Eye (tissue), 1 donor: ENCODE measurements at regions not wholly inside any gene's neighbourhood (a gene's known extent, or its start where the extent isn't known, plus 50 kb on each side); places are given as distances from the start of the nearest gene placed in this dataset.

ENCODE experiments used
- DNase-seq: peaks from one replicate; pipeline ENCODE4 v3.0.0-alpha.2; 2015

DNA sequence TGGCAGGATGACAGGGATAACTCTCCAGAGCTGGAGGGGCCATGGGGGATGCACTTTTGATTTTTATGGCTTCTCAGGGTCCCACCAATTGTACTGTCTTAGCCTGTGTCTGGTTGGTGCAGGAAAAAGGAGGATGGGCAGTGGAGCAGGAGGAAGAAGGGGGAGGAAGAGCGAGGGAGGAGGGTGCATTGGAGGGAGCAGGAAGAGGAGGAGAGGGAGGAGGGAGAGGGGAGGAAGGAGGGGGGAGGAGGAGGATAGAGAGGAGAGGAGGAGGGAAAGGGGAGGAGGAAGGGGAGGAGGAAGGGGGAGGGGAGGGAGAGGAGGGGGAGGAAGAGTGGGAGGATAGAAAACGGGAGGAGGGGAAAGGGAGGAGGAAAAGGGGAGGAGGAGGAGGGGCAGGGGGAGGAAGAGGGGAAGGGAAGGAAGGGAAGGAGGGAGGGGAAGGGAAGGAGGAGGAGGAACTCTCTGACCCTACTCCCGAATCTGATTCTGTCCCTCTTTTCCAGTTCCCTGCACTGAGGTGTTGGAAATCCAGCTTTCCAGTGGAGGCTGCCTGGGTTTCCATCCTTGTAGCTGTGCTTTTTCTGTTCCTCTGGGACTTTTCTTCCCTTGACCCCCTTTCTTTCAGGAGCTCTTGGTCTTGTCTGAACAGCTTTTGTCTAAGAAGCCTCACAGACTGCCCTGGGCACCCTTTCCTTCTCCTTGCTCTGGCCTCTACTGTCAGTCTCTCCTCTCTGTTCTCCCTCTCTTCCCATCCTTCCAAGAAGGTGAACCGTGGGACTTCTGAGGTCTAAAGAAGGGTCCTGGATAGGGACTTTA is 149.4 kb downstream of the DHX35 start:
- no peak for DNase-seq

DNA sequence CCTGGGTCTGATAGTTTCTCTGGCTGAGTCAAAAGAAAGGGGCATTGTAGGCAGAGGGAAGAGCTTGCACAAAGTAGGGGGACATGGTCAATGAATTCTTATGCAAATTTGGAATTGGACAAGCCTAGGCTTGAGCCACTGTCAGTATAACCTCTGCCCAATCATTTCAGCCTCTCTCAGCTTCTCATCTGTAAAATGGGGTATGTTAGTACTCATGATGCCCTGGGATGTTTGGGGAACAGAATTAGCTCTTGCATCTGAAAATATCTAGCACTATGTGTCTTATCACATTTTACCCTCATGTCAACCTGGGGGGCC is 148.6 kb downstream of the DHX35 start:
- no peak for DNase-seq

DNA sequence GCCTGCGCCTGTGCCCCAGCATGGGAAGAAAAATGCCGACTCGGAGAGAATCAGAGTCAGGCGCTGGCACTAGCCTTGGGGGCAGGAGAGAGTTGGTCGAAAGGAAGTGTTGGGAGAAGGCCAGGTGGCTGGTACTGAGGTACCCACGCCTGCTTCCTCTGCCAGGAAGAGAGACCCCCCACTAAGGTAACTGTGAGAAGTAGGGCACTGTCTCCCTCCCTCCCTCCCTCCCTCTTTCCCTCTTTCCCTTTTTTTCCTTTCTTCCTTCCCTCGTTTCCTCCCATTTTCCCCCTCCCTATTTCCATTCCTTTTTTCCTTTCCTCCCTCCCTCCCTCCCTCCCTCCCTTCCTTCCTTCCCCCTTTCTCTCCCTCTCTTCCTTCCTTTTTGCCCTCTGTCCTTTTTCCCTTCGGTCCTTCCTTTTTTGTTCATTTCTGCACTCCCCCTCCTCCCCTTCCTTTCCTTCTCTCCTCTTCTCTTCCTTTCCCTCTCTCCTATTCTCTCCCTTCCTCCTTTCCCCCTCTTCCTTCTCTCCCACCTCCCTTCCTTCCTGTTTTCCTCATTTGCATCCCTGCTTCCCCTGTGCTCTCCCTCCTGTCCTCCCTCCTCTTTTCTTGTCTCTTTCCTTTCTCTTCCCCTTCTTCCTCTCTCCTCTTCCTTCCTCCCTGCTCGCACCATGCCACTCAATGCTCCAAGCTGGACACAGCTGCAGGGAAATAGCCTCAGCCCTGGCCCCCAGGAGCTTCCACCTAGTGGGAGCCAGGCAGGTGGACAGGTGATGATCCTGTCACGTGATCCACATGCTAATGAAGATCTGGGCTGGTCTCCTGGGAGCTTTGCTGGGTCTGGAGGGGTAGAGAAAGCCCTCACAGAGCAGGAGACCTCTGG is 148.0 kb downstream of the DHX35 start:
- no peak for DNase-seq

DNA sequence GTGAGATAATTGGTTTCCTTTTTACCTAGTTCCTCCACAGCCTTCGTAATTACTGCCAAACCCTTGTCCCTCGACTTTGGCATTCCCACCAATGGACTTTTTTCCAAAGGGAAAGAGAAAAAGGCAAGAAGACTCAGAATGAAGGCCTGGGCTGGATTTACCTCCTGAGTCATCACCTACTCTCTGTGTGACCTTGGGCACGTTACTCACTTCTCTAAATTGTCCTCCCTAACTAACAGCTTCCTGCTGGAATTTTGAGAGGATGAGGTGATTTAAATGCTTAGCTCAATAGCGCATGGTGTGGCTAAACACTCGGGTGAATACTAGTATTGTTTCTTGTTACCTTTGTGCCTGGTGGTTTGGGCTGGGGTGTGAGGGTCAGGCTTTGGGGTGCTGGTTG is 146.6 kb downstream of the DHX35 start:
- DNase-seq: no peak

DNA sequence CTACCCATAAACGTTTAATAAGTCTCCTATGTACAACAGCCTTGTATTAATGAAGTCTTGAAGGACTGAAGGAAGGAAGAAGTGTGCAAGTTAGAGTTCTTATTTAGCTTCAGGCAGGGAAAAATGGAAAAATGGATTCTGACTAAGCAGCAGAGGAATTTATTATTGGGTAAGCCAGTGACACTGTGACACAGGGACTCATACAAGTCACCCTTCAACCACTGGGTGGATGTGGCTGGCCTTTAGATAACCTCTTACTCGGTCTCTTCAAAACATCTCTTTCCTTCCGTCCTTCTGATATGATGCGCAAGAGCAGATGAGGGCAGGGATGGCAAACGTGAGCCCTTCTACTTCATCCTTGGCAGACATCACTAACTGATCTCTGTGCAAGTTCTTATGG is 145.6 kb downstream of the DHX35 start:
- no peak for DNase-seq

DNA sequence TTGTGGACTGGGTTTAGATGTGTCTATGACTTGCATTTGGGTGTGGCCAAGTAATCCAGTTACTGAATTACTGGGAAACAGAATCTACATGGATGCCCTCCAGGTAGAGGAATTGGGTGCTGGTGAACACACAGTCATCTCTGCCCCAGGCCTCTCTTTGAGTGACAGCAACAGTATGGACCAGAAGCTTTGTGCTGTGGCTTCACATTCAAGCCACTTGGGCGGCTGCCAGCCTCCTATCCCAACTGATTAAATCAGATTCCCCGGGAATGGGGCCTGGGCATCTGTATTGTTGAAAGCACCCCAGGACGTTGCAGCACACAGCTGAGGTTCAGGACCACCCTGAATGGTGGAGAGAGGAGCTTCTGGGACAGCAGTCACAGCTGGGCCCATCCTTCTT is 144.6 kb downstream of the DHX35 start:
- no peak for DNase-seq

DNA sequence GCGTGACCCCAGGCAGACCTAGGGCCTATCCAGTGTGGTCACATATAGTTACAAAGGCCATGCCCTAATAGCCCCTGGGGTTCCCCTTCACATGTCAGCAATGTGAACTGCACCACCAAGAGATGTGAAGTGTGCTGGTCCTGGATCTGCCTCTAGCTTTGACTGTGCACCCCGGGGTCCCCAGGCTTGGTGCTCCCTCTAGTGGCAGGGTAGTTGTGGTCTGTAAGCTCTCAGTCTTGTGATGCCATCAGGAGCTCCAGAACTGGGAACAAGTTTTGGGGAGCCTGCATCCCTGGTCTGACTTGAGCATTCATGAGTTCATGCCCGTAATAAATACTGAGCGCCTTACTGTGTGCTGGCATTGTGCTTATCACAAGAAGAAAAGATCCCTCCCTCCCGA is 143.4 kb downstream of the DHX35 start:
- no peak for DNase-seq

DNA sequence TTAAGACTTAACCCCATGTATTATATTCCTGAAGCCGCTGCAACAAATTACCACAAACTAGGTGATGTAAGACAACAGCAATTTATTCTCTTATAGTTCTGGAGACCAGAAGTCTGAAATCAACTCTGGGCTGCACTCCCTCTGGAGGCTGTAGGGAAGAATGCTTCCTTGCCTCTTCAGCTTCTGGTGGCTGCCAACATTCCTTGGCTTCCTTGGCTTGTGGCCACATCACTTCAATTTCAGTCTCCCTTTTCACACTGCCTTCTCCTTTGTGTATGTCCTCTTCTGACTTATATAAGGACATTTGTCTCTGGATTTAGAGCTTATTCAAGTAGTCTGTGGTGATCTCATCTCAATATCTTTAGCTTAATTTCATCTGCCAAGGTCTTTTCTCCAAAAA is 141.6 kb downstream of the DHX35 start:
- DNase-seq: no peak

DNA sequence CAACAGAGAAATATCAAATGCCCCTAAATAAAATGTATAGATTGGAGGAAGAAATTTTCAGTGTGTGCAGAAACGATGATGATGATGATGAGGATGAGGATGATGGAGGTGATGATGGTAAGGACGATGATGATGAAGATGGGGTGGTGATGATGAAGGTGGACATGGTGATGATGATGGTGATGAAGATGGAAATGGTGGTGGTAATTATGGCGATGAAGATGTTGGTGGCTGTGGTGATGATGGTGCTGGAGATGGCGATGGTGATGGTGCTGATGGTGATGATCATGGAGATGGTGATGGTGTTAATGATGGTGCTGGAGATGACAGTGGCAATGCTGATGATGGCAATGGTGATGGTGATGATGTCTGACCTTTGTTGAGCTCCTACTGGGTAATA is 141.2 kb downstream of the DHX35 start:
- no peak for DNase-seq

DNA sequence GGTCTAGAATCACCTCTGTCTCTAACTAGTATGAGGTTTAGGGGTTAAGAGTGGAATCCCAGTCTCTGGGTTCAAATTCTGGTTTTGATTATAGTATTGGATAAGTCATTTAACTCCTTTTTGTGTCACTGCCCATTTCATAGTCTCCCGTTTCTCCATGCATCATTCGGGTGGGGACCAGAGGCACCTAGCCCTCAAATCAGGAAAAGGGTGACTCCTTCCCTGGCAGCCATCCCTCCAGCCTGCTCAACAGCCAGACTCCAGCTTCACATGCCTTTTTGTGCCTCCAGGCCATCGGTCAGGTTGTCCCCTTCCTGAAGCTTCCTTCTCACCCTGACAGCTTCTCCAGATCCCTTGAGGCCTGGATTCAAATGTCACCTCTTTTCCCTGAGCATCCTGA is 139.8 kb downstream of the DHX35 start:
- no peak for DNase-seq

DNA sequence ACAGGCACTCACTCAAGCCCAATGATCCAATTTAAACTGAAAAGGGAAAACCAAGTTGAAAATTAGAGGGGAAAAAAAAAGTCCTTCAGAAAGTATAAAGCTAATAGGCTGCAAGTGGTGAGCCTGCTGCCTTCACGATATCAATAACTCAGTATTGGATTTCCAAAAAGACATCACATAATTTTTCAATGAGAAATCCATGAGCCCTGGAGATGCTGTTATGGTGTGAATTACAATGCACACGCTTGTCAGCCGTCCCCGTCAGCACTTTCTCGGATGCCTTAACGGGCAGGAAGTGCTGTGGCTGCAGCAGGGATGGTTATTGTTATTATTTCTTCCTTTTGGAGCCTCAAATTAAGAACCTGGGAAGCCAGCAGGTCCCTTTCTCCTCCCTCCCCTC is 138.5 kb downstream of the DHX35 start:
- DNase-seq: no peak

DNA sequence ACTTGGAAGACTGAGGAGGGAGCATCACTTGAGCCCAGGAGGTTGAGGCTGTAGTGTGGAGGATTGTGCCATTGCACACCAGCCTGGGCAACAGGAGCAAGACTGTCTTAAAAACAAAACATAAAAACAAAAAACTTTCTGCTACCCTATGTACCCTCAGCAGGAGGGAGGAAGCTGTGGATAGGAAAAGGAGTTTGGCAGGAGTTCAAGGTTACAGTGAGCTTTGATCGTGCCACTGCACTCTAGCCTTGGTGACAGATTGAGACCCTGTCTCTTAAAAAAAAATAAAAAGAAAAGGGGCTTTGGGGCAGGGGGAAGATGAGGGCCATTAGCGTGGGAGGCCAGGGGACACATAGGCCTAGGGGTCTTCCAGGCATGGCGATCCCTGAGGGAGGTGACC is 135.7 kb downstream of the DHX35 start:
- no peak for DNase-seq

DNA sequence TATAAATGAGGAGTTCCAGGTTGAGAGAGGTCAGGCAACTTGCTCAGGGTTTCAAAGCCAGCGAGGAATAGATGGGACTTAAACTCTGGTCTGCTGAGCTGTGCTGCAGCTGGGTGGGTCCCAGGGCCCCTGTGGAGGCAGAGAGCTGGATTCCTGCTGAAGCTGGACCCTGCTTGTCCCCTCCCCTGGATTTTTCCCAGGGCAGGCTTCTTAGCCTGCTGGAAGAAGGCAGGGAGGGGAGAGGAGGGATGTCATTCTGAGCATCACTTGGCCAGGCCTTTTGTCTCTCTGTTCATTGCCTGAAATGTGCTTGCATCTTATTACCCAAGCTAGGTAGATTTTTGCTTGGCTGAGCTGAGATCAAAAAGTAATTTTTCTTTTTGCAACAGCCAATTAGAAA is 133.7 kb downstream of the DHX35 start:
- DNase-seq: no peak

DNA sequence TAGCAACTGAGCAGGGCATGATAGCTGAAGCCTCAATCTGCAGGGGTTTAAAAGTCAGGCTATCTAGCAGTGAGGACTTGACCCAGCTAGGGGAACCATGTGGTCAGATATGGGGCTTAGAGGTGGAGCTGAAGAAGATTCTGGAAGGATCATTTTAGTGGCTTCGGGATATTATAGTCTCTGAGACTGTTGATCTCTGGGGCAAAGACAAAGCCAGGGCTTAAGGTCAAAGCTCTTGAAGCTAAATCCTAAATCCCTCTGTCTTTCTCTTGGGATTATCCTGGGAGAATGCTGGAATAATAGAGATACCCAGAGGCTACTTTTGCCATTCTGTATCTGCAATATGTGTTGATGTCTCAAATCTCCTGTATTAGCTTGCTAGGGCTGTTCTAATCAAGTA is 132.2 kb downstream of the DHX35 start:
- DNase-seq: no peak

DNA sequence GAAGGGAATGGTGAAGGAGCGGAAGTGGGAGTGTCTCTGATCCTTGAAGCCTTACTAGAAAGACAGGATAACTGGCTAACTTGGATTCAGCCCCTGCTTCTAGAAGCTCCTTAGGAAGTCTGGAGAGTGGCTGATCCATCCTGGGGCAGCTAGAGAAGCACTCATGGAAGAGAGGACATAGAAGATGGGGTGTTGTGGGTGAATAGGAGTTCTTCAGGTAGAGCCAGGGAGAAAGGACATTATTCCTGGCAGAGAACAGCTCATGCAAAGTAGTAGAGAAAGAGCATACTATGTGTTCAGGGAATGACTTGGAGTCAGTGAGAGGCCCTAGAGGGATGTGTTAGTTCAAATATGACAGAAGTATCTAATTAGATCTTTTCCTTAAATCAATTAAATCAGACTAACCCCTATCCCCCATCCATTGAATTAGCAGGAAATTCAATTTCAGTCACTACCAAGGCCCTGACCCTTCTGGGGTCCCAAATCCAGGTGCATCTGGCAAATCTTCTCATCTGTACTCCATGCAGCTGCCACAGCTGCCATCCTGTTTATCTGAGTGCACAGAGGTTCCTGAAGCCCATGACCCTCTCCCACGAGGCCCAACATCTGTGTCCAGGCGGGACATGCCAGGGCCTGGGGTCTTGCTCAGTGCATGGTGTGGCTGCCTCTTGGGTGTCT is 130.7 kb downstream of the DHX35 start:
- DNase-seq: no peak

DNA sequence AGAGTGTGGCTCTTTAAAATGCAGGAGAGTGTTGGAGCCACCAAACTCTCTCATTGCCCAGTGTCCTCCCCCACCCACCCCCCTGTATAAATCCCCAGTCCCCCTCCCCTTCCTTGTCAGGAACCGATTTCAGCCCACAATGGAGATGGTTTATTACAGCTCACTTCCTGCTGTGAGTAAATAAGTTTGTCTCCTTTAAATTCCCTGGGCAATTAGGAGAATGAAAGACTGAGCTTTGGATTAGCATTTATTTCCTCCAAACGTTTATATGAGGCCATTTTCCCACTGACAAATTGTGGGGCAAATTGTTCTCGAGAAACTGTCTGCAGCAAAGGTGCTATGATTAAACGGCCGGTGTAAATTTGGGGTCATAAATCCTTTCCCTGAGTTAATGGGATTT is 128.8 kb downstream of the DHX35 start:
- DNase-seq: no peak

DNA sequence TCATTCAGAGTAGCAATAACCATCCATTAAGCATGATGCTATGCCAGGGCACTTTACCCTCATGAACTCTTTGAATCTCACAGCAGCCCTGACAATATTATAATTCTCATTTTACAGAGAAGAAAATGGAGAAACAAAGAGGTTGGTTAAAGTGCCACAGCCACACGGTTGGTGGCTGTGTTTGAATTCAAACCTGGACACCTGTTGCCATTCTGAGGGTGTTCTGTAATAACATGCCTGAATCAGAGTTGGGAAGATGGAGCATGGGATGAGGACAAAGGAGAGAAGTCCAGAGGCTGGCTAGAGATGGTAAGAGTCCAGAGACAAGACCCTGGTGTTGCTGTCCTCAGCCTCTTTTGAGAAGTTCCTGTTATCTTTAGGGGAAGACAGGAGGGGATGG is 127.7 kb downstream of the DHX35 start:
- DNase-seq: no peak
